ENCODE measurements at regions not wholly inside any gene's neighbourhood (a gene's known extent, or its start where the extent isn't known, plus 50 kb on each side); places are given as distances from the start of the nearest gene placed in this dataset.
"Not testable (repeated sequence)": the region's sequence is repeated elsewhere in the genome, so short reads cannot be mapped to it uniquely, and the experiment has no call there.

DNA sequence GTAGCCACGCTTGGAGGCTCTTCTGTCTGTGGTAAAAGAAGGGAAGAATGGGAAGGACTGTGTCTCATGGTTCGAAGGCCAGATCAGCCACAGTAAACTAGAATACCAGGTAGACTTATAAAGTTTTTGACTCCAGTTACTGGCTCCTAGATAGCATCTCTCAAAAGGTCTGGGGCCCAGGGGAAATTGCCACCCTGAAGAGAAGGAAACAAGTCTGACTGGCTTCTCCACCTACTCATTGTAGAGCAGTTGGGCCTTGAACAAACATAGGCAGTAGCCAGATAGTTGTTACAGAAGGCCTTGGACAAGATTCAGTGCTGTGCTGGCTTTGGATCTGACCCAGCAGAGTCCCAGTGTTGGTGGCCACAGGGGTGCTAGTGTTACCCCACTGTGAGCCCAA, 890.4 kb downstream of the EFNA5 start:
- no peaks in the 10 kb centered on the region for H3K36me3 ChIP-seq (replicated peaks in 1 of 2; ENCODE audit: control extremely low read depth in 1 of 2, control insufficient read depth in 1 of 2, extremely low read depth in 1 of 2, insufficient read depth in 2 of 2, low read length in 1 of 2)
- H3K9me3 ChIP-seq (ENCODE audit: control extremely low read depth in 1 of 3, control insufficient read depth in 2 of 3, insufficient read depth in 1 of 3, low read length in 2 of 3) = no peaks in the 10 kb centered on the region
- no peaks in the 10 kb centered on the region for H3K79me2 ChIP-seq (ENCODE audit: control insufficient read depth, insufficient read depth, low read length)
- H3K9me3 Mint-ChIP-seq (ENCODE audit: insufficient read depth) = peaks cover 3% of the 10 kb centered on the region
- no peak overlapping the region for H3K4me3 ChIP-seq (ENCODE audit: control extremely low read depth in 1 of 5, extremely low read depth in 1 of 5, insufficient read depth in 1 of 5, low read depth in 2 of 5, low read length in 4 of 5)
- no peak overlapping the region for H2AFZ ChIP-seq (ENCODE audit: insufficient read depth, low read depth, low read length, poor library complexity, severe bottlenecking)
- H3K27me3 ChIP-seq (replicated peaks in 1 of 4; ENCODE audit: control extremely low read depth in 1 of 4, control insufficient read depth in 3 of 4, insufficient read depth in 4 of 4, low read length in 3 of 4) = no peaks in the 10 kb centered on the region
- intact Hi-C loops (cut with micrococcal nuclease) = no loop called here
- H3K27me3 Mint-ChIP-seq = no peaks in the 10 kb centered on the region
- no peaks in the 10 kb centered on the region for H4K20me1 ChIP-seq (ENCODE audit: control insufficient read depth, insufficient read depth, low read length, poor library complexity, severe bottlenecking)
- H3K4me3 Mint-ChIP-seq = no peak overlapping the region
- ATAC-seq (ENCODE audit: low read depth) (no peak), DNase-seq (no peak)
- CTCF ChIA-PET = no interaction called here
- H3K27ac ChIP-seq (ENCODE audit: low read length in 2 of 2) = no peak overlapping the region
- POLR2A ChIA-PET = no interaction called here
- TF ChIP-seq EZH2 (IDR thresholded peaks at IDR 0.05; ENCODE audit: borderline replicate concordance, insufficient read depth, low read depth, low read length, poor library complexity, severe bottlenecking) = no peak
- no peak for TF ChIP-seq CTCF (IDR thresholded peaks at IDR 0.05)
- no peaks in the 10 kb centered on the region for H3K4me1 Mint-ChIP-seq
- no peak overlapping the region for H3K4me2 ChIP-seq (replicated peaks; ENCODE audit: low read depth, low read length, poor library complexity, severe bottlenecking)
- H3K4me1 ChIP-seq (ENCODE audit: control insufficient read depth in 2 of 2, insufficient read depth in 2 of 2, low read length in 2 of 2) = no peaks in the 10 kb centered on the region
- H3K27ac Mint-ChIP-seq = no peak overlapping the region
- 83% methylated on average over 1 of the region's 2 CpGs for WGBS (ENCODE audit: insufficient coverage)
- H3K9ac ChIP-seq (ENCODE audit: low read length) = no peak overlapping the region

- 59% methylated on average over 2 of the region's 6 CpGs for WGBS (ENCODE audit: insufficient coverage)
- ATAC-seq (ENCODE audit: low read depth); DNase-seq; H3K9me3 ChIP-seq (ENCODE audit: control extremely low read depth in 1 of 3, control insufficient read depth in 2 of 3, insufficient read depth in 1 of 3, low read length in 2 of 3); CTCF ChIA-PET; H3K4me3 Mint-ChIP-seq; H2AFZ ChIP-seq (ENCODE audit: insufficient read depth, low read depth, low read length, poor library complexity, severe bottlenecking); H3K27me3 Mint-ChIP-seq; H3K4me3 ChIP-seq (ENCODE audit: control extremely low read depth in 1 of 5, extremely low read depth in 1 of 5, insufficient read depth in 1 of 5, low read depth in 2 of 5, low read length in 4 of 5); H3K27me3 ChIP-seq (replicated peaks in 1 of 4; ENCODE audit: control extremely low read depth in 1 of 4, control insufficient read depth in 3 of 4, insufficient read depth in 4 of 4, low read length in 3 of 4); H3K4me1 Mint-ChIP-seq; H3K36me3 ChIP-seq (replicated peaks in 1 of 2; ENCODE audit: control extremely low read depth in 1 of 2, control insufficient read depth in 1 of 2, extremely low read depth in 1 of 2, insufficient read depth in 2 of 2, low read length in 1 of 2); H3K9me3 Mint-ChIP-seq (ENCODE audit: insufficient read depth); H3K27ac ChIP-seq (ENCODE audit: low read length in 2 of 2); H3K9ac ChIP-seq (ENCODE audit: low read length); H3K4me2 ChIP-seq (replicated peaks; ENCODE audit: low read depth, low read length, poor library complexity, severe bottlenecking); POLR2A ChIA-PET; H4K20me1 ChIP-seq (ENCODE audit: control insufficient read depth, insufficient read depth, low read length, poor library complexity, severe bottlenecking); H3K4me1 ChIP-seq (ENCODE audit: control insufficient read depth in 2 of 2, insufficient read depth in 2 of 2, low read length in 2 of 2); H3K27ac Mint-ChIP-seq; H3K79me2 ChIP-seq (ENCODE audit: control insufficient read depth, insufficient read depth, low read length); intact Hi-C loops (cut with micrococcal nuclease): not testable (repeated sequence)
Measured at GRCh38 chr5:106776515-106776914, 894.2 kb downstream of the EFNA5 start.
